H1 (cell line): ENCODE measurements at regions not wholly inside any gene's neighbourhood (a gene's known extent, or its start where the extent isn't known, plus 50 kb on each side); places are given as distances from the start of the nearest gene placed in this dataset.

Experiments used
- CEBPB ChIP-seq: IDR thresholded peaks from 2 replicates; pipeline ENCODE4 v1.6.1; 2012; ENCODE audit warnings: low read depth, low read length
- EGR1 ChIP-seq: IDR thresholded peaks from 2 replicates; pipeline ENCODE4 v1.6.1; 2011; ENCODE audit warnings: low read depth, low read length, borderline replicate concordance
- EZH2 ChIP-seq: fragments of 200-600 bp; sonication (generic); IDR thresholded peaks from 2 replicates; pipeline ENCODE4 v1.7.1; 2012; ENCODE audit warnings: low read depth, mild to moderate bottlenecking, moderate library complexity, low read length, inconsistent platforms; ENCODE audit not compliant: severe bottlenecking
- JUN ChIP-seq: IDR thresholded peaks from 2 replicates; pipeline ENCODE4 v1.6.1; 2011; ENCODE audit warnings: low read depth, mild to moderate bottlenecking, improper control_type of control experiment, low read length
- RAD21 ChIP-seq, 2 experiments: IDR thresholded peaks in 1 of 2; conservative IDR thresholded peaks in 1 of 2; 2 replicates each; pipeline ENCODE4 v1.6.1; 2011; ENCODE audit warnings: low read depth in 2 of 2, low read length in 2 of 2, improper control_type of control experiment in 1 of 2, inconsistent platforms in 1 of 2, mild to moderate bottlenecking in 1 of 2, moderate library complexity in 1 of 2
- SP4 ChIP-seq: IDR thresholded peaks from 2 replicates; pipeline ENCODE4 v1.6.1; 2012; ENCODE audit warnings: low read length, inconsistent platforms
- TEAD4 ChIP-seq: IDR thresholded peaks from 2 replicates; pipeline ENCODE4 v1.6.1; 2012; ENCODE audit warnings: low read depth, low read length, inconsistent platforms, mixed read lengths
- TF ChIP-seq, protein P1 (sequence below), 3 experiments: IDR thresholded peaks; 1 replicate in 2 of 3; 2 replicates in 1 of 3; pipeline versions ENCODE4 v1.5.1 to v1.6.1; 2011; ENCODE audit warnings: low read length in 3 of 3, mild to moderate bottlenecking in 3 of 3, inconsistent platforms in 2 of 3, low read depth in 1 of 3, moderate library complexity in 1 of 3; ENCODE audit not compliant: insufficient read depth in 1 of 3; ENCODE audit errors: control extremely low read depth in 1 of 3

DNA sequence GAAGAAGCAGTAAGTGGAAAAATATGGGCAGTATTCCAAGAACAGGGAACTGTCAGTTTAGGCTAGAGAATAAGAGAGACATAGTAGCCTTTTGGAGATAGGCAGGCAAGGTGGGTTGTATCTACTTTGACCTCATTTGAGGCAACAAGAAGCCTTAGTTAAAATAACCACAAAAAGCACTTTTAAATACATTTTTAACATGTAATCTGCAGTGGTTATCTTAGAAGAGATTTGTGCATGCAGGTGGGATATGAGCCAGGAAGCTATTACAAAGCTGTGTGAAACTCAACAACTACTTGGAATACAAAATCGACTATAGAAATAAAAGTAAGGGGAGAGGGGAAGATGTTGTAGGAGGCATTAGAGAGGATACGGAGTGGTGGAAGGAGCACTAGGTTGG, 143.7 kb upstream of the MCHR2 start:
- TF ChIP-seq, protein P1, sequence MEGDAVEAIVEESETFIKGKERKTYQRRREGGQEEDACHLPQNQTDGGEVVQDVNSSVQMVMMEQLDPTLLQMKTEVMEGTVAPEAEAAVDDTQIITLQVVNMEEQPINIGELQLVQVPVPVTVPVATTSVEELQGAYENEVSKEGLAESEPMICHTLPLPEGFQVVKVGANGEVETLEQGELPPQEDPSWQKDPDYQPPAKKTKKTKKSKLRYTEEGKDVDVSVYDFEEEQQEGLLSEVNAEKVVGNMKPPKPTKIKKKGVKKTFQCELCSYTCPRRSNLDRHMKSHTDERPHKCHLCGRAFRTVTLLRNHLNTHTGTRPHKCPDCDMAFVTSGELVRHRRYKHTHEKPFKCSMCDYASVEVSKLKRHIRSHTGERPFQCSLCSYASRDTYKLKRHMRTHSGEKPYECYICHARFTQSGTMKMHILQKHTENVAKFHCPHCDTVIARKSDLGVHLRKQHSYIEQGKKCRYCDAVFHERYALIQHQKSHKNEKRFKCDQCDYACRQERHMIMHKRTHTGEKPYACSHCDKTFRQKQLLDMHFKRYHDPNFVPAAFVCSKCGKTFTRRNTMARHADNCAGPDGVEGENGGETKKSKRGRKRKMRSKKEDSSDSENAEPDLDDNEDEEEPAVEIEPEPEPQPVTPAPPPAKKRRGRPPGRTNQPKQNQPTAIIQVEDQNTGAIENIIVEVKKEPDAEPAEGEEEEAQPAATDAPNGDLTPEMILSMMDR (IDR thresholded peaks at IDR 0.05; ENCODE audit: control extremely low read depth in 1 of 3, insufficient read depth in 1 of 3, low read depth in 1 of 3, low read length in 3 of 3): no peak
- TF ChIP-seq EZH2 (no peak), CEBPB (no peak), EGR1 (no peak), RAD21 (IDR thresholded peaks at IDR 0.05 in 1 of 2, conservative IDR thresholded peaks at IDR 0.05 in 1 of 2; ENCODE audit: low read depth in 2 of 2, low read length in 2 of 2) (no peak), TEAD4 (no peak), SP4 (no peak), JUN (no peak)
